Inferior parietal cortex (tissue), 1 donor: ENCODE measurements at regions not wholly inside any gene's neighbourhood (a gene's known extent, or its start where the extent isn't known, plus 50 kb on each side); places are given as distances from the start of the nearest gene placed in this dataset.
A peak's percentile ranks its signal among the peaks of the same experiment; 100 is the strongest.
"Not testable (repeated sequence)": the region's sequence is repeated elsewhere in the genome, so short reads cannot be mapped to it uniquely, and the experiment has no call there.

Source experiments
- DNase-seq: peaks from one replicate; pipeline ENCODE4 v3.0.0-alpha.2; 2016; ENCODE audit errors: extremely low spot score

- no peak for DNase-seq
These were observed 856.7 kb upstream of the PRKX start for GRCh38 chrX:4570151-4570550.

GRCh38 chrX:4560192-4560591 is 846.7 kb upstream of the PRKX start:
- no peak for DNase-seq

GRCh38 chrX:4550018-4550417 is 836.6 kb upstream of the PRKX start:
- no peak for DNase-seq

- peak; percentile 81 for DNase-seq
These were observed 833.9 kb upstream of the PRKX start for GRCh38 chrX:4547213-4547836.

- not testable (repeated sequence) for DNase-seq
These were observed 832.7 kb upstream of the PRKX start for GRCh38 chrX:4546178-4546577.

- DNase-seq: no peak
These were observed 814.8 kb upstream of the PRKX start for GRCh38 chrX:4528247-4528646.

- no peak for DNase-seq
These were observed 772.5 kb upstream of the PRKX start for GRCh38 chrX:4485912-4486311.

- DNase-seq: no peak
These were observed 770.8 kb upstream of the PRKX start for GRCh38 chrX:4484266-4484665.

GRCh38 chrX:4451591-4451990 is 738.1 kb upstream of the PRKX start:
- DNase-seq: no peak

- no peak for DNase-seq
These were observed 736.7 kb upstream of the PRKX start for GRCh38 chrX:4450177-4450576.

GRCh38 chrX:4435905-4436304 is 722.5 kb upstream of the PRKX start:
- no peak for DNase-seq

- no peak for DNase-seq
These were observed 684.0 kb upstream of the PRKX start for GRCh38 chrX:4397471-4397870.

GRCh38 chrX:4382273-4382672 is 668.8 kb upstream of the PRKX start:
- peak; percentile 1 for DNase-seq

GRCh38 chrX:4380710-4381109 is 667.3 kb upstream of the PRKX start:
- DNase-seq: no peak

- DNase-seq: no peak
These were observed 665.6 kb upstream of the PRKX start for GRCh38 chrX:4379071-4379470.

- no peak for DNase-seq
These were observed 660.3 kb upstream of the PRKX start for GRCh38 chrX:4373791-4374190.

GRCh38 chrX:4358577-4358976 is 645.1 kb upstream of the PRKX start:
- no peak for DNase-seq

GRCh38 chrX:4322916-4323315 is 609.5 kb upstream of the PRKX start:
- DNase-seq: no peak

- peak; percentile 5 for DNase-seq
These were observed 607.0 kb upstream of the PRKX start for GRCh38 chrX:4320436-4320947.

GRCh38 chrX:4315891-4316290 is 602.4 kb upstream of the PRKX start:
- no peak for DNase-seq

- DNase-seq: no peak
These were observed 601.1 kb upstream of the PRKX start for GRCh38 chrX:4314586-4314985.

- no peak for DNase-seq
These were observed 563.7 kb upstream of the PRKX start for GRCh38 chrX:4277122-4277521.

GRCh38 chrX:4268676-4269075 is 555.2 kb upstream of the PRKX start:
- no peak for DNase-seq

- DNase-seq: no peak
These were observed 551.6 kb upstream of the PRKX start for GRCh38 chrX:4265036-4265435.
